ENCODE measurements at regions not wholly inside any gene's neighbourhood (a gene's known extent, or its start where the extent isn't known, plus 50 kb on each side); places are given as distances from the start of the nearest gene placed in this dataset.
"Not testable (repeated sequence)": the region's sequence is repeated elsewhere in the genome, so short reads cannot be mapped to it uniquely, and the experiment has no call there.

- DNase-seq (ENCODE audit: low read depth in 4 of 4, low spot score in 3 of 4), result no peak
Observed at GRCh38 chr1:222014001-222014400, 272.1 kb upstream of the DUSP10 start.

GRCh38 chr1:222012816-222013215, 270.9 kb upstream of the DUSP10 start:
- no peak for DNase-seq (ENCODE audit: low read depth in 4 of 4, low spot score in 3 of 4)

GRCh38 chr1:222010306-222010705, 268.4 kb upstream of the DUSP10 start:
- no peak for DNase-seq (ENCODE audit: low read depth in 4 of 4, low spot score in 3 of 4)

- DNase-seq (ENCODE audit: low read depth in 4 of 4, low spot score in 3 of 4), result no peak
Observed at GRCh38 chr1:222009105-222009730, 267.3 kb upstream of the DUSP10 start.

- DNase-seq (ENCODE audit: low read depth in 4 of 4, low spot score in 3 of 4), result no peak
Observed at GRCh38 chr1:222006715-222007114, 264.8 kb upstream of the DUSP10 start.

GRCh38 chr1:222004784-222005183, 262.9 kb upstream of the DUSP10 start:
- DNase-seq (ENCODE audit: low read depth in 4 of 4, low spot score in 3 of 4), result no peak

GRCh38 chr1:222004034-222004433, 262.1 kb upstream of the DUSP10 start:
- no peak for DNase-seq (ENCODE audit: low read depth in 4 of 4, low spot score in 3 of 4)

- no peak for DNase-seq (ENCODE audit: low read depth in 4 of 4, low spot score in 3 of 4)
Observed at GRCh38 chr1:222002503-222002902, 260.6 kb upstream of the DUSP10 start.

GRCh38 chr1:222000131-222000530, 258.2 kb upstream of the DUSP10 start:
- DNase-seq (ENCODE audit: low read depth in 4 of 4, low spot score in 3 of 4), result no peak

- DNase-seq (ENCODE audit: low read depth in 4 of 4, low spot score in 3 of 4), result no peak
Observed at GRCh38 chr1:221998781-221999180, 256.9 kb upstream of the DUSP10 start.

GRCh38 chr1:221998186-221998612, 256.3 kb upstream of the DUSP10 start:
- no peak for DNase-seq (ENCODE audit: low read depth in 4 of 4, low spot score in 3 of 4)

- DNase-seq (ENCODE audit: low read depth in 4 of 4, low spot score in 3 of 4), result not testable (repeated sequence)
Observed at GRCh38 chr1:221997012-221997411, 255.1 kb upstream of the DUSP10 start.

GRCh38 chr1:221994939-221995338, 253.1 kb upstream of the DUSP10 start:
- no peak for DNase-seq (ENCODE audit: low read depth in 4 of 4, low spot score in 3 of 4)

GRCh38 chr1:221994274-221994698, 252.4 kb upstream of the DUSP10 start:
- DNase-seq (ENCODE audit: low read depth in 4 of 4, low spot score in 3 of 4), result no peak

- DNase-seq (ENCODE audit: low read depth in 4 of 4, low spot score in 3 of 4), result no peak
Observed at GRCh38 chr1:221993444-221993948, 251.6 kb upstream of the DUSP10 start.

- DNase-seq (ENCODE audit: low read depth in 4 of 4, low spot score in 3 of 4), result no peak
Observed at GRCh38 chr1:221992427-221992826, 250.5 kb upstream of the DUSP10 start.

- DNase-seq (ENCODE audit: low read depth in 4 of 4, low spot score in 3 of 4), result no peak
Observed at GRCh38 chr1:221991221-221991620, 249.3 kb upstream of the DUSP10 start.

- no peak for DNase-seq (ENCODE audit: low read depth in 4 of 4, low spot score in 3 of 4)
Observed at GRCh38 chr1:221989741-221990140, 247.9 kb upstream of the DUSP10 start.

- no peak for DNase-seq (ENCODE audit: low read depth in 4 of 4, low spot score in 3 of 4)
Observed at GRCh38 chr1:221988829-221989228, 246.9 kb upstream of the DUSP10 start.

- no peak for DNase-seq (ENCODE audit: low read depth in 4 of 4, low spot score in 3 of 4)
Observed at GRCh38 chr1:221987860-221988520, 246.1 kb upstream of the DUSP10 start.

GRCh38 chr1:221983444-221983843, 241.6 kb upstream of the DUSP10 start:
- no peak for DNase-seq (ENCODE audit: low read depth in 4 of 4, low spot score in 3 of 4)

GRCh38 chr1:221981461-221981860, 239.6 kb upstream of the DUSP10 start:
- no peak for DNase-seq (ENCODE audit: low read depth in 4 of 4, low spot score in 3 of 4)
